PC-3 (cell line): ENCODE measurements at regions not wholly inside any gene's neighbourhood (a gene's known extent, or its start where the extent isn't known, plus 50 kb on each side); places are given as distances from the start of the nearest gene placed in this dataset.

Experiments used
- EZH2 ChIP-seq: fragments of 300-600 bp; sonication (generic); IDR thresholded peaks from one replicate; pipeline ENCODE4 v1.6.1; 2017; ENCODE audit warnings: antibody characterized with exemption, mild to moderate bottlenecking, low read length; ENCODE audit not compliant: unreplicated experiment
- EZH2phosphoT487 ChIP-seq: fragments of 300-600 bp; sonication (generic); IDR thresholded peaks from 2 replicates; pipeline ENCODE4 v1.6.1; 2018; ENCODE audit warnings: mild to moderate bottlenecking, antibody characterized with exemption, low read length, borderline replicate concordance
- TF ChIP-seq, protein P1 (sequence below): fragments of 300-600 bp; sonication (generic); conservative IDR thresholded peaks from 2 replicates; pipeline ENCODE4 v1.5.1; 2017; ENCODE audit warnings: antibody characterized with exemption, low read depth, mild to moderate bottlenecking, low read length

DNA sequence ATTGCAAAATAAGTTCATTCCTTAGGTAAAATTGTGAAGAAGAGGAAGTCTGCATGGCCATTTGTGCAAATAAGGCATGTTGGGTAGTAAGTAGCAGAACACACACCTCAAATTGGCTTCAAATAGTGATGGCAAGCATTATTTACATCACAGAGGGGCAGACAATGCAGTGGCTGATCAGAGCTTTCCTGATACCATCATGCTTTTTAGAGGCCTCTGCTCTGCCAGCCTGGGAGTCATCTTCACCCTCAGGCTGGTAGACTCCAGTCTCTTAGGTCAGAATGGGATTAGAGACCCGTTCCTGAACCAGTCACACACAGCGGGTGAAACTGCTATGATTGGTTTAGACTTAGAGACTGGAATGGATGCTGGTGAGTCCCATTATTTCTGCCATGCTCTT is 396.0 kb upstream of the MCTP2 start:
- TF ChIP-seq EZH2 (no peak), EZH2phosphoT487 (no peak)
- TF ChIP-seq, protein P1, sequence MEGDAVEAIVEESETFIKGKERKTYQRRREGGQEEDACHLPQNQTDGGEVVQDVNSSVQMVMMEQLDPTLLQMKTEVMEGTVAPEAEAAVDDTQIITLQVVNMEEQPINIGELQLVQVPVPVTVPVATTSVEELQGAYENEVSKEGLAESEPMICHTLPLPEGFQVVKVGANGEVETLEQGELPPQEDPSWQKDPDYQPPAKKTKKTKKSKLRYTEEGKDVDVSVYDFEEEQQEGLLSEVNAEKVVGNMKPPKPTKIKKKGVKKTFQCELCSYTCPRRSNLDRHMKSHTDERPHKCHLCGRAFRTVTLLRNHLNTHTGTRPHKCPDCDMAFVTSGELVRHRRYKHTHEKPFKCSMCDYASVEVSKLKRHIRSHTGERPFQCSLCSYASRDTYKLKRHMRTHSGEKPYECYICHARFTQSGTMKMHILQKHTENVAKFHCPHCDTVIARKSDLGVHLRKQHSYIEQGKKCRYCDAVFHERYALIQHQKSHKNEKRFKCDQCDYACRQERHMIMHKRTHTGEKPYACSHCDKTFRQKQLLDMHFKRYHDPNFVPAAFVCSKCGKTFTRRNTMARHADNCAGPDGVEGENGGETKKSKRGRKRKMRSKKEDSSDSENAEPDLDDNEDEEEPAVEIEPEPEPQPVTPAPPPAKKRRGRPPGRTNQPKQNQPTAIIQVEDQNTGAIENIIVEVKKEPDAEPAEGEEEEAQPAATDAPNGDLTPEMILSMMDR: no peak
